ENCODE measurements at regions not wholly inside any gene's neighbourhood (a gene's known extent, or its start where the extent isn't known, plus 50 kb on each side); places are given as distances from the start of the nearest gene placed in this dataset.

DNA sequence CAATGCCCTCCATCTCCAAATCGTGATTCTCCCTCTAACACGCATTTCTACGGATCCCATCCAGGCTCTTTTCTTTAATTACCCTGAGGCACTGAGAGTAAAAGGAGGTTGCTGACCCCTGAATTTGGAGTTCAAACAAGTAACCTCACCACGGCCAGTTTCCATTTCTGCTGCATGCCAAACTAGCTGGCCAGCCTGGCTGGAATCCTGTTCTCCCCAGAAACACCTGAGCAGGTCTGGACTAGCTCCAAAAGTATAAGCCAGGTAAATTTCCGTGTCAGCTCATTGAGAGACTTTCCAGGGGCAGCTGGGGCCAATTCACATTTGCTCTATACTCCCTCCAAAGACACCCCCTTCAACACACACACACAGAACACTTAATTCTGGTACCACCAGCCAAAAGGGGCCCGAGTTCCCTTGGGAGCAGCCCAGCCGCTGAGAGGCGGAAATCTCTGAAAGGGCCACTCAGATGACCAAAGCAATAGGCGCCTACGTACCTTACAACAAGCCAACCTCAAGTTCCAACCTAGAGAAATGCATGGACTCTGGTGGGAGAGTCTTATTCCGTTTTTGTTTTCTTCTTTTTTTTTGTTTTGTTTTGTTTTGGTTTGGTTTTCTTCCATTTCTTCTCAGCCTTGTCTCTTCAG is 131.4 kb downstream of the NDUFA12 start:
- Mint-ChIP-seq H3K27me3 (ENCODE audit: unreplicated experiment) (peaks cover 10% of the 10 kb centered on the region), H3K36me3 (ENCODE audit: unreplicated experiment) (no peaks in the 10 kb centered on the region), H3K27ac (ENCODE audit: unreplicated experiment) (no peak overlapping the region), H3K4me3 (ENCODE audit: unreplicated experiment) (peak overlapping the region; percentile 85), H3K4me1 (ENCODE audit: low read depth, unreplicated experiment) (peaks cover 4% of the 10 kb centered on the region), H3K9me3 (ENCODE audit: unreplicated experiment) (no peaks in the 10 kb centered on the region)
- DNase-seq: peak; percentile 22
- TF ChIP-seq CTCF (IDR thresholded peaks at IDR 0.05; ENCODE audit: partially characterized antibody, unreplicated experiment): no peak

- Mint-ChIP-seq H3K27me3 (ENCODE audit: unreplicated experiment) (peaks cover 10% of the 10 kb centered on the region), H3K9me3 (ENCODE audit: unreplicated experiment) (no peaks in the 10 kb centered on the region), H3K27ac (ENCODE audit: unreplicated experiment) (no peak overlapping the region), H3K4me3 (ENCODE audit: unreplicated experiment) (no peak overlapping the region), H3K36me3 (ENCODE audit: unreplicated experiment) (no peaks in the 10 kb centered on the region), H3K4me1 (ENCODE audit: low read depth, unreplicated experiment) (peaks cover 7% of the 10 kb centered on the region)
- DNase-seq: no peak
- TF ChIP-seq CTCF (IDR thresholded peaks at IDR 0.05; ENCODE audit: partially characterized antibody, unreplicated experiment): no peak
Observed at GRCh38 chr12:94870511-94870910, 133.0 kb downstream of the NDUFA12 start.

DNA sequence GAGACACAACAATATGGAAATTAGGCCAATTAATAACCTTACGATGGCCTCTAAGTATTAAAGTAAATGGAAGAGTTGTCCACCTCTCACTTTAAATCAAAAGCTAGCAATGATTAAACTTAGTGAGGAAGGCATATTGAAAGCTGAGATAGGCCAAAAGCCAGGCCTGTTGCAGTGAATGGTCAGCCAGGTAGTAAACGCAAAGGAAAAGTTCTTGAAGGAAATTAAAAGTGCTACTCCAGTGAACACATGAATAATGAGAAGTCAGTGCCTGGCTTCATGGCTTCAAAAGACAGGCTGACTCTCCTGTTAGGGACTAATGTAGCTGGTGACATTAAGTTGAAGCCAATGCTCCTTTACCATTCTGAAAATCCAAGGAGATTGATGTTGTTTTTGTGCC is 135.3 kb downstream of the NDUFA12 start:
- H3K4me3 Mint-ChIP-seq (ENCODE audit: unreplicated experiment): no peak overlapping the region
- peaks cover 5% of the 10 kb centered on the region for H3K36me3 Mint-ChIP-seq (ENCODE audit: unreplicated experiment)
- H3K9me3 Mint-ChIP-seq (ENCODE audit: unreplicated experiment): peaks cover 2% of the 10 kb centered on the region
- no peak for TF ChIP-seq CTCF (IDR thresholded peaks at IDR 0.05; ENCODE audit: partially characterized antibody, unreplicated experiment)
- H3K27me3 Mint-ChIP-seq (ENCODE audit: unreplicated experiment): peaks cover 6% of the 10 kb centered on the region
- H3K4me1 Mint-ChIP-seq (ENCODE audit: low read depth, unreplicated experiment): peaks cover 7% of the 10 kb centered on the region
- no peak overlapping the region for H3K27ac Mint-ChIP-seq (ENCODE audit: unreplicated experiment)
- DNase-seq: no peak

DNA sequence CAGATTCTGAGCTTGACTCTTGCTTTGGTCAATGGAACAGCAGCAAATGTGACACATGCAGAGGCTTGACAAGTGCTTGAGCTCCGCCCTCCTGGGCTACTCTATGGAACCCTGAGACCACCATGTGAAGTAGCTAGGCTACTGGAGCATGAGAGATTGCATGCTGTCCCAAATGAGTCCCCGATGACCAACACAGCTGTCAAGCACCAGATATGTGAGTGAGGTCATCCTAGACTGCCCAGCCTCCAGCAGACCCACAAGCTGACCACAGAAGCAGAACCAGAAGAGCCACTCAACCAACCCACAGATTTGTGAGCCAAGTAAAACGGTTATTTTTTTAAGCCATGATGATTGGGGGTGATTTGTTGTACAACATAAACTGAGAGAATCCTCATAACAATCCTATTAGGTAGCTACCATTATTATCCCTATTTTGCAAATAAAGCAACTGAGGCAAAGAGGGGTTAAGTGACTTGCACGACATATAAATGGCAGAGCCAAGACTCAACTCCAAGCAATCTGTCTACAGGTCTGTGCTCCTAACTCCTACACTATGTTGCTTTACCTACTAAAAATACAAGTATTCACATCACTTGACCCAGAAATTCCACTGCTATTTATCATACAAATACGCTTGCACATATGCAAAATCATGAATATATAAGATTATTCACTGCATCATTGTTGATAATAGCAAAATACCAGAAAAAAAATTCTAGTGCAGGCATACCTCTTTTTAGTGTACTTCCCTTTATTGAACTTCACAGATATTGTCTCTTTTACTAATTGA is 136.2 kb downstream of the NDUFA12 start:
- H3K27ac Mint-ChIP-seq (ENCODE audit: unreplicated experiment): peak overlapping the region; percentile 90
- H3K36me3 Mint-ChIP-seq (ENCODE audit: unreplicated experiment): peaks cover 5% of the 10 kb centered on the region
- peaks cover 2% of the 10 kb centered on the region for H3K27me3 Mint-ChIP-seq (ENCODE audit: unreplicated experiment)
- H3K4me3 Mint-ChIP-seq (ENCODE audit: unreplicated experiment): peak overlapping the region; percentile 52
- no peak for TF ChIP-seq CTCF (IDR thresholded peaks at IDR 0.05; ENCODE audit: partially characterized antibody, unreplicated experiment)
- peaks cover 2% of the 10 kb centered on the region for H3K9me3 Mint-ChIP-seq (ENCODE audit: unreplicated experiment)
- peak; percentile 42 for DNase-seq
- H3K4me1 Mint-ChIP-seq (ENCODE audit: low read depth, unreplicated experiment): peaks cover 7% of the 10 kb centered on the region

GRCh38 chr12:94864987-94865386 is 138.5 kb downstream of the NDUFA12 start:
- peaks cover 2% of the 10 kb centered on the region for H3K9me3 Mint-ChIP-seq (ENCODE audit: unreplicated experiment)
- H3K36me3 Mint-ChIP-seq (ENCODE audit: unreplicated experiment): peaks cover 5% of the 10 kb centered on the region
- H3K4me1 Mint-ChIP-seq (ENCODE audit: low read depth, unreplicated experiment): peaks cover 6% of the 10 kb centered on the region
- H3K4me3 Mint-ChIP-seq (ENCODE audit: unreplicated experiment): no peak overlapping the region
- no peak for DNase-seq
- H3K27ac Mint-ChIP-seq (ENCODE audit: unreplicated experiment): no peak overlapping the region
- no peak for TF ChIP-seq CTCF (IDR thresholded peaks at IDR 0.05; ENCODE audit: partially characterized antibody, unreplicated experiment)
- H3K27me3 Mint-ChIP-seq (ENCODE audit: unreplicated experiment): no peaks in the 10 kb centered on the region
